CD8-positive, alpha-beta memory T cell (primary cell): ENCODE measurements at regions not wholly inside any gene's neighbourhood (a gene's known extent, or its start where the extent isn't known, plus 50 kb on each side); places are given as distances from the start of the nearest gene placed in this dataset.

Source experiments
- CTCF ChIA-PET: fragments of 350-600 bp; sonication (Branson Sonifier 250); formaldehyde crosslinking; loops from one replicate; lab custom pipeline; 2021; ENCODE audit warnings: antibody characterized with exemption; lab: Charles Lee
- POLR2A ChIA-PET: fragments of 350-600 bp; sonication (Branson Sonifier 250); formaldehyde crosslinking; loops from one replicate; lab custom pipeline; 2021; ENCODE audit warnings: antibody characterized with exemption; lab: Charles Lee
- DNase-seq, 5 donors: peaks; one replicate each; pipeline versions ENCODE4 v3.0.0 to v3.0.0-alpha.2; 2020 to 2022; ENCODE audit warnings: mixed read lengths in 1 of 5
- H3K27ac ChIP-seq: one replicate; pipeline ENCODE4 v1.7.0; 2013; ENCODE audit warnings: low read depth, mild to moderate bottlenecking, low read length, moderate library complexity
- H3K27me3 ChIP-seq: 2 replicates; pipeline ENCODE4 v1.7.0; 2013; ENCODE audit warnings: low read length, mild to moderate bottlenecking; ENCODE audit not compliant: insufficient read depth, poor library complexity, severe bottlenecking
- H3K36me3 ChIP-seq: 2 replicates; pipeline ENCODE4 v1.7.0; 2013; ENCODE audit warnings: mild to moderate bottlenecking, low read length, moderate library complexity; ENCODE audit not compliant: insufficient read depth
- H3K4me1 ChIP-seq: 2 replicates; pipeline ENCODE4 v1.7.0; 2013; ENCODE audit warnings: mild to moderate bottlenecking, low read length, moderate library complexity; ENCODE audit not compliant: insufficient read depth
- H3K4me3 ChIP-seq: 2 replicates; pipeline ENCODE4 v1.7.0; 2013; ENCODE audit warnings: mild to moderate bottlenecking, low read length
- H3K9me3 ChIP-seq: 2 replicates; pipeline ENCODE4 v1.7.0; 2013; ENCODE audit warnings: mild to moderate bottlenecking, low read length
- H3K27ac Mint-ChIP-seq, 8 donors: one replicate each; pipeline ENCODE4 v1.8.0; 2020 to 2021; ENCODE audit warnings: mixed read lengths in 8 of 8, mild to moderate bottlenecking in 6 of 8, inconsistent platforms in 3 of 8, moderate library complexity in 3 of 8
- H3K27me3 Mint-ChIP-seq, 2 donors: one replicate each; pipeline ENCODE4 v1.8.0; 2020 to 2021; ENCODE audit warnings: mixed read lengths in 2 of 2, mild to moderate bottlenecking in 1 of 2, moderate library complexity in 1 of 2
- H3K36me3 Mint-ChIP-seq, 3 donors: one replicate each; pipeline ENCODE4 v1.8.0; 2020 to 2021; ENCODE audit warnings: mixed read lengths in 3 of 3, inconsistent platforms in 1 of 3, mild to moderate bottlenecking in 1 of 3
- H3K4me1 Mint-ChIP-seq, 3 donors: one replicate each; pipeline ENCODE4 v1.8.0; 2020 to 2021; ENCODE audit warnings: mixed read lengths in 3 of 3, inconsistent platforms in 1 of 3, mild to moderate bottlenecking in 1 of 3
- H3K4me3 Mint-ChIP-seq, 7 donors: one replicate each; pipeline ENCODE4 v1.8.0; 2020 to 2021; ENCODE audit warnings: mixed read lengths in 7 of 7, mild to moderate bottlenecking in 6 of 7, moderate library complexity in 4 of 7, inconsistent platforms in 2 of 7
- H3K9me3 Mint-ChIP-seq, 5 donors: one replicate each; pipeline ENCODE4 v1.8.0; 2020 to 2022; ENCODE audit warnings: mixed read lengths in 5 of 5, mild to moderate bottlenecking in 3 of 5, moderate library complexity in 2 of 5, inconsistent platforms in 1 of 5

DNA sequence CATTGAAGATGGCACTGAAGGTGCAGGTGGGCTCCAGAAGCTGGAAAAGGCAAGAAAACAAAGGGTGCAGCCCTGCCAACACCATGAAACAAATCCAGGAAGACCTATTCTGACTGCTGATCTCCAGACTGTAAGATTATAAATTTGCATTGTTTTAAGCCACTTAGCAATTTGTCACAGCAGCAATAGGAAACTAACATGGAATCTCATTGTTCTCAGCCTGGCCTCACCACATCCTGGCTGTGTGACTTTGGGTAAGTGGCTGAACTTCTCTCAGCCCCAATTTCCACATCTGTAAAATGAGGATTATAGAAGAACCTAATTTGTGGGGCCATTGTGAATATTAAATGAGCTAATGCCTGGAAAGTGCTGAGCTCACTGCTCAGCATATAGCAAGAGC lies 160.4 kb upstream of the MAFB start:
- Histone ChIP-seq H3K27me3 (no peaks in the 10 kb centered on the region), H3K36me3 (no peaks in the 10 kb centered on the region), H3K4me1 (no peaks in the 10 kb centered on the region), H3K27ac (no peak overlapping the region), H3K9me3 (no peaks in the 10 kb centered on the region), H3K4me3 (no peak overlapping the region)
- peaks cover 0 to 9% (median 6%) of the 10 kb centered on the region in 3 donors for H3K4me1 Mint-ChIP-seq
- POLR2A ChIA-PET = no interaction called here
- H3K27me3 Mint-ChIP-seq = peaks cover 0 to 2% of the 10 kb centered on the region in 2 donors
- no peak overlapping the region for H3K4me3 Mint-ChIP-seq
- CTCF ChIA-PET = no interaction called here
- no peaks in the 10 kb centered on the region for H3K9me3 Mint-ChIP-seq
- peaks cover 0 to 3% (median 0%) of the 10 kb centered on the region in 3 donors for H3K36me3 Mint-ChIP-seq
- no peak for DNase-seq
- peak overlapping the region in 1 of 8 donors; percentile 46 for H3K27ac Mint-ChIP-seq

DNA sequence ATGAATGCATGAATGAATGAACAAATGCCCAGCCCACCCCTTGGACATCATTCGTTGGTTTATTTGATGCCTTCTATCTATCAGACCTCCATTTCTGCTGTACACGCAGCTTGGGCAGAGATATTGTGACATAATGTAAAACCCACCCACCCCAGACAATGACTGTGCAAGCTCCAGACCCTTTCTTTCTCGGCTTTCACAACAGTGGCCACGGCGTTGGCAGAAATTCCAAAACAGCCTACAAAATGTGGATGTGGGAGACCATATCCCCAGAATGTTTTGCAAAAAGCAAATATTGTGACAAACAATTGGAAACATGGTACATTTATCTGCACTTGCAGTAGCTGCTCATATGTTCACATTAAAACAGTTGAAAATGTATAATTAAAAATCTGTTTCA lies 162.0 kb upstream of the MAFB start:
- POLR2A ChIA-PET = no interaction called here
- DNase-seq = no peak
- no peaks in the 10 kb centered on the region for H3K9me3 Mint-ChIP-seq

DNA sequence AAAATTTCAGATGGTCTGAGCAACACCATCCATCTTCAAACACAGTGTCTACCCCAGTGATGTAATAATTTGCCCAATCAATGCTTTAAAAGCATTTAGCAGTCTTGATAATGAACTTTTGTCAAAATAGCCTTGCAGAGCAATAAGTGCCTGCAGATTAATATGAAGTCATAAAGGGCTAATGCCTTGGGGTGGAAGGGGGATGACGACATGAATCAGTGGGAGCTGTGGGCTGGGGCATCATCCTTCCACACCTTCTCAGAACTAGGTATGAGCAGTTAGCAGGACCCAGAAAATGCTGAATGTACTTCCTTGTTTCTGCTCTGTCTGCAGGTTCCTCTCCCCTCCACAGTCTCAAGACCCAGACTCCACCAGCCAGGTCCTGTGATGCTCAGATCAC lies 166.2 kb upstream of the MAFB start:
- Histone ChIP-seq H3K36me3 (no peaks in the 10 kb centered on the region), H3K27me3 (no peaks in the 10 kb centered on the region), H3K27ac (no peak overlapping the region), H3K4me3 (no peak overlapping the region), H3K4me1 (no peaks in the 10 kb centered on the region), H3K9me3 (no peaks in the 10 kb centered on the region)
- H3K4me3 Mint-ChIP-seq = no peak overlapping the region
- H3K36me3 Mint-ChIP-seq = no peaks in the 10 kb centered on the region
- DNase-seq = no peak
- no peaks in the 10 kb centered on the region for H3K27me3 Mint-ChIP-seq
- no peaks in the 10 kb centered on the region for H3K4me1 Mint-ChIP-seq
- POLR2A ChIA-PET = no interaction called here
- no peaks in the 10 kb centered on the region for H3K9me3 Mint-ChIP-seq
- CTCF ChIA-PET = no interaction called here
- H3K27ac Mint-ChIP-seq = no peak overlapping the region

More for the DNA sequence above, 162.0 kb upstream of the MAFB start:
- Mint-ChIP-seq H3K4me1 (peaks cover 0 to 9% (median 6%) of the 10 kb centered on the region in 3 donors), H3K36me3 (no peaks in the 10 kb centered on the region), H3K27me3 (no peaks in the 10 kb centered on the region), H3K4me3 (no peak overlapping the region), H3K27ac (no peak overlapping the region)
- H3K4me1 ChIP-seq = no peaks in the 10 kb centered on the region
- no peaks in the 10 kb centered on the region for H3K27me3 ChIP-seq
- CTCF ChIA-PET = no interaction called here
- no peak overlapping the region for H3K27ac ChIP-seq
- H3K36me3 ChIP-seq = no peaks in the 10 kb centered on the region
- H3K4me3 ChIP-seq = no peak overlapping the region
- no peaks in the 10 kb centered on the region for H3K9me3 ChIP-seq

DNA sequence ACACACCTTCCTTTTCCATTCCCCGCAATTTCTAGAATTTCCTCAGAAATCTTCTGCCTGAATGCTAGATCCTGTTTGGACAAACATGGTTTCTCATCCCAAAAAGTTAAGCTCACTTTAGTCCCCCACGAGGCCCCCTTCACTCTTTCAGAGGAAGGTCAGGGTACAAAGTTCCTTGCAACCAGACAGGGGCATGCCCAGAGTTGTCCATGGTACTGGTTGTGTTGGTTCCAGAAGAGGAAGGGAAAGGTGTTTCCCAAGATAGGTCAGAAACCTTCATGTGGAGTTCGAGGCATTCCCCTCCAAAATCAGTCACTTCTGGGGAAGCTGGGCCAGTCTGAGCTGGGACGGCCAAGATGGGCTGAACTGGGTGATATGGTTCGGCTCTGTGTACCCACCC lies 167.6 kb upstream of the MAFB start:
- ChIA-PET CTCF (no interaction called here), POLR2A (no interaction called here)
- Histone ChIP-seq H3K4me1 (no peaks in the 10 kb centered on the region), H3K4me3 (no peak overlapping the region), H3K9me3 (no peaks in the 10 kb centered on the region), H3K27ac (no peak overlapping the region), H3K36me3 (no peaks in the 10 kb centered on the region), H3K27me3 (no peaks in the 10 kb centered on the region)
- Mint-ChIP-seq H3K36me3 (no peaks in the 10 kb centered on the region), H3K4me3 (no peak overlapping the region), H3K9me3 (no peaks in the 10 kb centered on the region), H3K27me3 (no peaks in the 10 kb centered on the region), H3K4me1 (no peaks in the 10 kb centered on the region), H3K27ac (no peak overlapping the region)
- DNase-seq = no peak

DNA sequence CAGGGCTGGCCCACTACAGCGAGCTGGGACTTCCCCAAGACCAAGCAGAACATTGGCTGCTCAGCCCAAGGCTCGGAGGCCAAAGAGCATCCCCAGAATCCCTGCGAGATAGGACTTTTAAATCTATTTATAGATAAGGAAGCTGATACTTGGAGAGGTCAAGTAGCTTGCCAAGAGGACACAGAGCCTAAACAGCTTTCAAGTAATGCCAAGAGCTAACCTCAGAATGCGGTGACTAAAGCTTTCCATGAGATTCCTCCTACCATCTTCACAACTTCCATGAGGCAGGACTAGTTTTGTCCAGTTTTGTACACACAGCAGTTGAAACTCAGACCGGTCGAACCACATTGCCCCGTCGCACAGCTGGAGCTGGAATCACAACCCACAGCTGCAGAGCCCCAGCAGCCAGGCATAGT lies 168.1 kb upstream of the TOP1 start:
- POLR2A ChIA-PET = no interaction called here
- no peak overlapping the region for H3K27ac Mint-ChIP-seq

DNA sequence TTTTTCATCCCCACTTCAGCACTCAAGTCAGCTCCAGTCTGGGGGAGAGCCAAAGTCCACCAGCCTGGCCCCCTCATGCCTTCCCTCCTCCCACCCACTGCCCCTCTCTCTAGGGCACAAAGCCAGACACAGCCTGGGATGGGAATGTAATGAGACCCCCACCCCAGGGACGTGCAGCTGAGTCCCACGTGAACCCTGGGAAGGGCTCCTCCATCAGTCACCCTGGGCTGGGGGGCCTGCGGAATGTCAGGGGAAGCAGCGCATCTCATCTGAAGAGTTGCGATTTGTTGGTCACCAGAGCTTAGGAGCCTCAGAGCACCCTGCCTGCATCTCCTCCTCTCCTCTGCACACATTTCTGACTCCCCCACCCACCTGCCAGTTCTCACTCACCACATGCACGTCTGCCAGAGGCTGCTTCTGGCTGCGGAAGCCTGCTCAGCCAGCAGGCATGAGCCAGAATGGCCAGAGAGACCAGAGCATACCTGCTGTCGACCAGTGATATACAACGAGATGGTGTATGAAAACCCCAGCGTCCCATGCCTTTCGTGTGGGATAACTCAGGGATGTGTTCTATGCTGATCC lies 167.1 kb upstream of the TOP1 start:
- POLR2A ChIA-PET = no interaction called here
- no peaks in the 10 kb centered on the region for H3K9me3 Mint-ChIP-seq
- Histone ChIP-seq H3K4me3 (no peak overlapping the region), H3K36me3 (no peaks in the 10 kb centered on the region), H3K4me1 (no peaks in the 10 kb centered on the region), H3K27ac (no peak overlapping the region), H3K27me3 (no peaks in the 10 kb centered on the region), H3K9me3 (no peaks in the 10 kb centered on the region)
- H3K27ac Mint-ChIP-seq = peak overlapping the region in 1 of 8 donors; percentile 75
- DNase-seq = no peak
- H3K4me3 Mint-ChIP-seq = no peak overlapping the region
- no peaks in the 10 kb centered on the region for H3K27me3 Mint-ChIP-seq
- H3K4me1 Mint-ChIP-seq = no peaks in the 10 kb centered on the region
- CTCF ChIA-PET = no interaction called here
- H3K36me3 Mint-ChIP-seq = no peaks in the 10 kb centered on the region

More for the DNA sequence above, 168.1 kb upstream of the TOP1 start:
- Mint-ChIP-seq H3K4me3 (no peak overlapping the region), H3K36me3 (no peaks in the 10 kb centered on the region), H3K9me3 (no peaks in the 10 kb centered on the region), H3K27me3 (no peaks in the 10 kb centered on the region), H3K4me1 (no peaks in the 10 kb centered on the region)
- CTCF ChIA-PET = no interaction called here
- H3K27me3 ChIP-seq = no peaks in the 10 kb centered on the region
- no peak overlapping the region for H3K4me3 ChIP-seq
- H3K9me3 ChIP-seq = no peaks in the 10 kb centered on the region
- no peaks in the 10 kb centered on the region for H3K36me3 ChIP-seq
- no peak for DNase-seq
- H3K27ac ChIP-seq = no peak overlapping the region
- no peaks in the 10 kb centered on the region for H3K4me1 ChIP-seq

DNA sequence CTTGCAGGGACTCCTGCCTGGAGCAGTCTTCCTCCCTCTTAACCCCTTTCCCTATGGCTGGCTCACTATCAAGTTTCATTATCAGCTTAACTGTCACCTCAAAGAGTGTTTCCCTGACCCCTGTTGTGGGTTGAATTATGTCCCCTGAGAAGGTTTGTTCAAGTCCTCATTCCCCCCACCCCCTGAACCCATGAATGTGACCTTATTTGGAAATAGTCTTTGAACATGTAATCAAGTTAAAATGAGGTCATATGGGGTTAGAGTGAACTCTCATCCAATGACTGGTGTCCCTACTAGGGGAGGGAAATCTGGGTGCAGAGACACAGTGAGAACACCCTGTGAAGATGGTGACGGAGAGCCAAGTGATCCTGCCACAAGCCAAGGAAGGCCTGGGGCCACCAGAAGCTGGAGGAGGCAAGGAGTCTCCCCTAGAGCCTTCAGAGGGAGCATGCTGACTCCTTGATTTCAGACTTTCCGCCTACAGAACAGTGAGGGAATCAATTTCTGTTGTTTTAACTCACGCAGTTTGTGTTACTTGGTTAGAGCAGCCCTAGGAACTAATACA lies 165.2 kb upstream of the TOP1 start:
- Mint-ChIP-seq H3K27ac (peak overlapping the region in 1 of 8 donors; percentile 67), H3K36me3 (no peaks in the 10 kb centered on the region), H3K9me3 (no peaks in the 10 kb centered on the region), H3K4me3 (no peak overlapping the region), H3K27me3 (no peaks in the 10 kb centered on the region), H3K4me1 (no peaks in the 10 kb centered on the region)
- no peak for DNase-seq
- H3K27ac ChIP-seq = no peak overlapping the region
- ChIA-PET POLR2A (no interaction called here), CTCF (no interaction called here)
- H3K27me3 ChIP-seq = no peaks in the 10 kb centered on the region
- no peak overlapping the region for H3K4me3 ChIP-seq
- no peaks in the 10 kb centered on the region for H3K4me1 ChIP-seq
- no peaks in the 10 kb centered on the region for H3K36me3 ChIP-seq
- H3K9me3 ChIP-seq = no peaks in the 10 kb centered on the region

DNA sequence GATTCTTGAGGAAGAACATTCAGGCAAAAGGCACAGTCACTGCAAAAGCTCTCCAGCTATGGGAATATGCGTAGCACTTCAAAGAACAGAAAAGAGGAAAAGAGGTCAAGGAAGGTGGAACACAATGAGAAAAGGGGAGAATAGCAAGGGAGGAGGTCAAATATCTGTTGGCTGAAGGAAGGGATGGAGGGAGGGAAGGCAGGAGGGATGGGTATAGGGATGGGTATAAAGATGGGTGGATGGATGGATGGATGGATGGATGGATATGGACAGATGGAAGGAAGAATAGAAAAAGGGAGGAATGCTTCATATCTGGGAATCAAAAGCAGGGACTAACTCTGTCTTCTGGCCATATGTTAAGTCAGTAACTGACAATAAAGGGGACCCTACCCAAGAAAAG lies 164.2 kb upstream of the TOP1 start:
- H3K4me3 ChIP-seq = no peak overlapping the region
- H3K27me3 ChIP-seq = no peaks in the 10 kb centered on the region
- H3K9me3 ChIP-seq = no peaks in the 10 kb centered on the region
- CTCF ChIA-PET = no interaction called here
- Mint-ChIP-seq H3K4me3 (no peak overlapping the region), H3K36me3 (no peaks in the 10 kb centered on the region), H3K9me3 (no peaks in the 10 kb centered on the region), H3K4me1 (no peaks in the 10 kb centered on the region), H3K27me3 (no peaks in the 10 kb centered on the region), H3K27ac (no peak overlapping the region)
- no peak overlapping the region for H3K27ac ChIP-seq
- DNase-seq = no peak
- no peaks in the 10 kb centered on the region for H3K36me3 ChIP-seq
- POLR2A ChIA-PET = no interaction called here
- H3K4me1 ChIP-seq = no peaks in the 10 kb centered on the region
